ENCODE measurements at regions not wholly inside any gene's neighbourhood (a gene's known extent, or its start where the extent isn't known, plus 50 kb on each side); places are given as distances from the start of the nearest gene placed in this dataset.

DNA sequence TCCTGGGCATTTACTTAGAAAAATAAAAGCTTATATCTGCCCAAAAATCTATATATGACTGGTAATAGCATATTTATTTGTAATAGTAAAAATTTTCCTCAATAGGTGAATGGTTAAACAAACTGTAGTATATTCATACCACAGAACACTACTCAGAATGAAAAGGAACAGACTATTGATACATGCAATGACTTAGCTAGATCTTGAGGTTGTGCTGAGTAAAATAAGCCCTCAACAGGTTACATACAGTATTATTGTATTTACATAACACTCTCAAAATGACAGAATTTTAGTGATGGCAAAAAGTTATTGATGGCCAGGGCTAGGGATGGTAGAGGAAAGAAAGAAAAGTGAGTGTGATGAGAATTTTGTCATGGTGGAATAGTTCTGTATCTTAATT is 178.4 kb downstream of the BMP4 start:
- TF ChIP-seq, protein P1, sequence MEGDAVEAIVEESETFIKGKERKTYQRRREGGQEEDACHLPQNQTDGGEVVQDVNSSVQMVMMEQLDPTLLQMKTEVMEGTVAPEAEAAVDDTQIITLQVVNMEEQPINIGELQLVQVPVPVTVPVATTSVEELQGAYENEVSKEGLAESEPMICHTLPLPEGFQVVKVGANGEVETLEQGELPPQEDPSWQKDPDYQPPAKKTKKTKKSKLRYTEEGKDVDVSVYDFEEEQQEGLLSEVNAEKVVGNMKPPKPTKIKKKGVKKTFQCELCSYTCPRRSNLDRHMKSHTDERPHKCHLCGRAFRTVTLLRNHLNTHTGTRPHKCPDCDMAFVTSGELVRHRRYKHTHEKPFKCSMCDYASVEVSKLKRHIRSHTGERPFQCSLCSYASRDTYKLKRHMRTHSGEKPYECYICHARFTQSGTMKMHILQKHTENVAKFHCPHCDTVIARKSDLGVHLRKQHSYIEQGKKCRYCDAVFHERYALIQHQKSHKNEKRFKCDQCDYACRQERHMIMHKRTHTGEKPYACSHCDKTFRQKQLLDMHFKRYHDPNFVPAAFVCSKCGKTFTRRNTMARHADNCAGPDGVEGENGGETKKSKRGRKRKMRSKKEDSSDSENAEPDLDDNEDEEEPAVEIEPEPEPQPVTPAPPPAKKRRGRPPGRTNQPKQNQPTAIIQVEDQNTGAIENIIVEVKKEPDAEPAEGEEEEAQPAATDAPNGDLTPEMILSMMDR (IDR thresholded peaks at IDR 0.05): no peak
- no peak for TF ChIP-seq POLR2A (IDR thresholded peaks at IDR 0.05)

Data from ovary (tissue), 3 donors.